ENCODE measurements at regions not wholly inside any gene's neighbourhood (a gene's known extent, or its start where the extent isn't known, plus 50 kb on each side); places are given as distances from the start of the nearest gene placed in this dataset.
"Not testable (repeated sequence)": the region's sequence is repeated elsewhere in the genome, so short reads cannot be mapped to it uniquely, and the experiment has no call there.

DNA sequence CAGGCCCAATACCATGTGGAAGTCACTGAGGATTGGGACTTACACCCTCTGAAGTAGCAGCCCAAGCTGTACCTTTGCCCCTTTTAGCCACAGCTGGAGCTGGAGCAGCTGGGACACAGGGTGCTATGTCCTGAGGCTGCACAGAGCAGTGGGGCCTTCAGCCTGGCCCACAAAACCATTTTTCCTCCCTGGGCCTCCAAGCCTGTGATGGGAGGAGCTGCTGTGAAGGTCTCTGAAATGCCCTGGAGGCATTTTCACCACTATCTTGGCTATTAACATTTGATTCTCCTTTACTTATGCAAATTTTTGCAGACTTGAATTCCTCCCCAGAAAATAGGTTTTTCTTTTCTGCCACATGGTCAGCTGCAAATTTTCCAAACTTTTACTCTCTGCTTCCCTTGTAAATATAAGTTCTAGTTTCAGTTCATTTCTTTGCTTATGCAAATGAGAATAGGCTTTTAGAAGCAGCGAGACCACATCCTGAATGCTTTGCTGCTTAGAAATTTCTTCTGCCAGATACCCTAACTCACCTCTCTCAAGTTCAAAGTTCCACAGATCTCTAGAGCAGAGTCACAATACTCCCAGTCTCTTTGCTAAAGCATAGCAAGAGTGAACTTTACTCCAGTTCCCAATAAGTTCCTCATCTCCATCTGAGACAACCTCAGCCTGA, 213.8 kb upstream of the MGAT5 start:
- Mint-ChIP-seq H3K4me3 (peak overlapping the region; percentile 70), H3K27me3 (no peaks in the 10 kb centered on the region), H3K4me1 (peaks cover 56% of the 10 kb centered on the region), H3K27ac (peak overlapping the region; percentile 91), H3K9me3 (ENCODE audit: insufficient read depth) (peaks cover 3% of the 10 kb centered on the region)
- Histone ChIP-seq H3K27ac (ENCODE audit: low read length in 2 of 2) (peak overlapping the region; percentile 75 to 82), H3K9me3 (ENCODE audit: control extremely low read depth in 1 of 3, control insufficient read depth in 2 of 3, insufficient read depth in 1 of 3, low read length in 2 of 3) (peaks cover 0 to 20% (median 3%) of the 10 kb centered on the region in 3 donors), H2AFZ (ENCODE audit: insufficient read depth, low read depth, low read length, poor library complexity, severe bottlenecking) (no peak overlapping the region), H4K20me1 (ENCODE audit: control insufficient read depth, insufficient read depth, low read length, poor library complexity, severe bottlenecking) (no peaks in the 10 kb centered on the region), H3K36me3 (replicated peaks in 1 of 2; ENCODE audit: control extremely low read depth in 1 of 2, control insufficient read depth in 1 of 2, extremely low read depth in 1 of 2, insufficient read depth in 2 of 2, low read length in 1 of 2) (no peaks in the 10 kb centered on the region), H3K4me3 (ENCODE audit: control extremely low read depth in 1 of 5, extremely low read depth in 1 of 5, insufficient read depth in 1 of 5, low read depth in 2 of 5, low read length in 4 of 5) (peak overlapping the region in 3 of 5 experiments; percentile 3 to 18 (median 17)), H3K4me2 (replicated peaks; ENCODE audit: low read depth, low read length, poor library complexity, severe bottlenecking) (peak overlapping the region; percentile 48), H3K79me2 (ENCODE audit: control insufficient read depth, insufficient read depth, low read length) (no peaks in the 10 kb centered on the region), H3K27me3 (replicated peaks in 1 of 4; ENCODE audit: control extremely low read depth in 1 of 4, control insufficient read depth in 3 of 4, insufficient read depth in 4 of 4, low read length in 3 of 4) (no peaks in the 10 kb centered on the region), H3K4me1 (ENCODE audit: control insufficient read depth in 2 of 2, insufficient read depth in 2 of 2, low read length in 2 of 2) (peaks cover 51 to 54% of the 10 kb centered on the region in 2 donors), H3K9ac (ENCODE audit: low read length) (peak overlapping the region; percentile 30)
- peak; percentile 45 for DNase-seq
- TF ChIP-seq EZH2 (IDR thresholded peaks at IDR 0.05; ENCODE audit: borderline replicate concordance, insufficient read depth, low read depth, low read length, poor library complexity, severe bottlenecking), result no peak
- TF ChIP-seq, protein P1, sequence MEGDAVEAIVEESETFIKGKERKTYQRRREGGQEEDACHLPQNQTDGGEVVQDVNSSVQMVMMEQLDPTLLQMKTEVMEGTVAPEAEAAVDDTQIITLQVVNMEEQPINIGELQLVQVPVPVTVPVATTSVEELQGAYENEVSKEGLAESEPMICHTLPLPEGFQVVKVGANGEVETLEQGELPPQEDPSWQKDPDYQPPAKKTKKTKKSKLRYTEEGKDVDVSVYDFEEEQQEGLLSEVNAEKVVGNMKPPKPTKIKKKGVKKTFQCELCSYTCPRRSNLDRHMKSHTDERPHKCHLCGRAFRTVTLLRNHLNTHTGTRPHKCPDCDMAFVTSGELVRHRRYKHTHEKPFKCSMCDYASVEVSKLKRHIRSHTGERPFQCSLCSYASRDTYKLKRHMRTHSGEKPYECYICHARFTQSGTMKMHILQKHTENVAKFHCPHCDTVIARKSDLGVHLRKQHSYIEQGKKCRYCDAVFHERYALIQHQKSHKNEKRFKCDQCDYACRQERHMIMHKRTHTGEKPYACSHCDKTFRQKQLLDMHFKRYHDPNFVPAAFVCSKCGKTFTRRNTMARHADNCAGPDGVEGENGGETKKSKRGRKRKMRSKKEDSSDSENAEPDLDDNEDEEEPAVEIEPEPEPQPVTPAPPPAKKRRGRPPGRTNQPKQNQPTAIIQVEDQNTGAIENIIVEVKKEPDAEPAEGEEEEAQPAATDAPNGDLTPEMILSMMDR (IDR thresholded peaks at IDR 0.05), result no peak
- 14% methylated on average over 1 of the region's 1 CpG for WGBS (ENCODE audit: insufficient coverage)
- POLR2A ChIA-PET, result no interaction called here
- CTCF ChIA-PET, result no interaction called here
- intact Hi-C loops (cut with micrococcal nuclease), result loop anchor here (2.0 kb wide), 2 partner anchors 17 to 87 kb away; no protein-coding TSS in a partner anchor
- peak; percentile 59 for ATAC-seq (ENCODE audit: low read depth)

DNA sequence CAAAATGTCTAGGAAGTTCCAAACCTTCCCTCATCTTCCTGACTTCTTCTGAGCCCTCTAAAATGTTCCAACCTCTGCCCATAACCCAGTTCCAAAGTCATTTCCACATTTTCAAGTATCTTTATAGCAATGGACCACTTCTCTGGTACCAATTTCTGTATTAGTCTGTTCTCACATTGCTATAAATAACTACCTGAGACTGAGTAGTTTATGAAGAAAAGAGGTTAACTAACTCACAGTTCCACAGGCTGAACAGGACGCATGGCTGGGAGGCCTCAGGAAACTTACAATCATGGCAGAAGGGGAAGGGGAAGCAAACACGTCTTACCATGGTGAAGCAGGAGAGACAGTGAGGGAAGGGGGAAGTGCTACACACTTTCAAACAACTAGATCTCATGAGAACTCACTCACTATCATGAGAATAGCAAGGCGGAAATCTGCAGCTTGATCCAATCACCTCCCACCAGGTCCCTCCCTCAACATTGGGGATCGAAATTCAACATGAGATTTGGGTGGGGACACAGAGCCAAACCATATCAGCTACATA, 213.2 kb upstream of the MGAT5 start:
- H3K27me3 Mint-ChIP-seq; H4K20me1 ChIP-seq (ENCODE audit: control insufficient read depth, insufficient read depth, low read length, poor library complexity, severe bottlenecking); H3K27me3 ChIP-seq (replicated peaks in 1 of 4; ENCODE audit: control extremely low read depth in 1 of 4, control insufficient read depth in 3 of 4, insufficient read depth in 4 of 4, low read length in 3 of 4); H3K9me3 Mint-ChIP-seq (ENCODE audit: insufficient read depth); H2AFZ ChIP-seq (ENCODE audit: insufficient read depth, low read depth, low read length, poor library complexity, severe bottlenecking); POLR2A ChIA-PET; H3K36me3 ChIP-seq (replicated peaks in 1 of 2; ENCODE audit: control extremely low read depth in 1 of 2, control insufficient read depth in 1 of 2, extremely low read depth in 1 of 2, insufficient read depth in 2 of 2, low read length in 1 of 2); H3K79me2 ChIP-seq (ENCODE audit: control insufficient read depth, insufficient read depth, low read length): not testable (repeated sequence)
- Histone ChIP-seq H3K4me2 (replicated peaks; ENCODE audit: low read depth, low read length, poor library complexity, severe bottlenecking) (peak overlapping the region; percentile 48), H3K4me3 (ENCODE audit: control extremely low read depth in 1 of 5, extremely low read depth in 1 of 5, insufficient read depth in 1 of 5, low read depth in 2 of 5, low read length in 4 of 5) (peak overlapping the region in 3 of 5 experiments; percentile 3 to 18 (median 17)), H3K9ac (ENCODE audit: low read length) (peak overlapping the region; percentile 30), H3K27ac (ENCODE audit: low read length in 2 of 2) (peak overlapping the region; percentile 75 to 82), H3K9me3 (ENCODE audit: control extremely low read depth in 1 of 3, control insufficient read depth in 2 of 3, insufficient read depth in 1 of 3, low read length in 2 of 3) (peaks cover 0 to 20% (median 3%) of the 10 kb centered on the region in 3 donors), H3K4me1 (ENCODE audit: control insufficient read depth in 2 of 2, insufficient read depth in 2 of 2, low read length in 2 of 2) (peaks cover 51 to 54% of the 10 kb centered on the region in 2 donors)
- peak overlapping the region; percentile 70 for H3K4me3 Mint-ChIP-seq
- peaks cover 56% of the 10 kb centered on the region for H3K4me1 Mint-ChIP-seq
- intact Hi-C loops (cut with micrococcal nuclease), result loop anchor here (2.0 kb wide), 2 partner anchors 18 to 88 kb away; no protein-coding TSS in a partner anchor
- H3K27ac Mint-ChIP-seq, result peak overlapping the region; percentile 91
- CTCF ChIA-PET, result interaction anchor here (0.9 kb wide), 1 partner anchor 154 kb away, joined by 3 read pairs; no protein-coding TSS in a partner anchor
- 0% methylated on average over 1 of the region's 4 CpGs for WGBS (ENCODE audit: insufficient coverage)
- ATAC-seq (ENCODE audit: low read depth) (peak; percentile 44), DNase-seq (peak; percentile 27)
